ENCODE measurements at regions not wholly inside any gene's neighbourhood (a gene's known extent, or its start where the extent isn't known, plus 50 kb on each side); places are given as distances from the start of the nearest gene placed in this dataset.

DNA sequence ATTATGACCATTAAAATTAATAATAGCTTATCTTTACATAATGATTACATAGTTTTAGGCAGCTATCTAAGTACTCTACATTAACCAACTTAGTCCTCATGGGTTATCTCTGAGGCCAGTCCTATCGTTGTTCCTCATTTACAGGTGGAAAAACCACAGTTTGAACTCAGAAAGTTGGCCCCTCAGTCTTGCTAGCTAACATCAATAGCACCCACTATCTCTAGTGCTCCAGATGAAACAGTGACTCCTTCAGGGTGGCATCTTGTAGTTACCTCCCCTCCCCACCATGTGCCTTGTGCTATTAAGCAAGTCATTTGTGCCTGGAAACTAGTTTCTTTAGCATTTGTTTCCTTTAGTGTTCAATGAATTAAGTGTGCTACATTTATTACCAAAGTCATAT is 1086.7 kb downstream of the EFNB2 start:
- no peak for TF ChIP-seq POLR2A (IDR thresholded peaks at IDR 0.05)
- TF ChIP-seq, protein P1, sequence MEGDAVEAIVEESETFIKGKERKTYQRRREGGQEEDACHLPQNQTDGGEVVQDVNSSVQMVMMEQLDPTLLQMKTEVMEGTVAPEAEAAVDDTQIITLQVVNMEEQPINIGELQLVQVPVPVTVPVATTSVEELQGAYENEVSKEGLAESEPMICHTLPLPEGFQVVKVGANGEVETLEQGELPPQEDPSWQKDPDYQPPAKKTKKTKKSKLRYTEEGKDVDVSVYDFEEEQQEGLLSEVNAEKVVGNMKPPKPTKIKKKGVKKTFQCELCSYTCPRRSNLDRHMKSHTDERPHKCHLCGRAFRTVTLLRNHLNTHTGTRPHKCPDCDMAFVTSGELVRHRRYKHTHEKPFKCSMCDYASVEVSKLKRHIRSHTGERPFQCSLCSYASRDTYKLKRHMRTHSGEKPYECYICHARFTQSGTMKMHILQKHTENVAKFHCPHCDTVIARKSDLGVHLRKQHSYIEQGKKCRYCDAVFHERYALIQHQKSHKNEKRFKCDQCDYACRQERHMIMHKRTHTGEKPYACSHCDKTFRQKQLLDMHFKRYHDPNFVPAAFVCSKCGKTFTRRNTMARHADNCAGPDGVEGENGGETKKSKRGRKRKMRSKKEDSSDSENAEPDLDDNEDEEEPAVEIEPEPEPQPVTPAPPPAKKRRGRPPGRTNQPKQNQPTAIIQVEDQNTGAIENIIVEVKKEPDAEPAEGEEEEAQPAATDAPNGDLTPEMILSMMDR (IDR thresholded peaks at IDR 0.05), result no peak

All from gastroesophageal sphincter (tissue), 3 donors.